NCI-H2081 treated with DMSO at 0.1 percent for 48 hours (cell line): ENCODE measurements at regions not wholly inside any gene's neighbourhood (a gene's known extent, or its start where the extent isn't known, plus 50 kb on each side); places are given as distances from the start of the nearest gene placed in this dataset.
"Not testable (repeated sequence)": the region's sequence is repeated elsewhere in the genome, so short reads cannot be mapped to it uniquely, and the experiment has no call there.

Experiments
- DNase-seq: peaks from one replicate; lab custom pipeline; 2025; lab: John Stamatoyannopoulos, UW

- DNase-seq, result no peak
Measured at GRCh38 chr7:137110091-137110509, 233.4 kb downstream of the PTN start.

GRCh38 chr7:137107802-137108201 lies 235.7 kb downstream of the PTN start:
- DNase-seq, result not testable (repeated sequence)

DNA sequence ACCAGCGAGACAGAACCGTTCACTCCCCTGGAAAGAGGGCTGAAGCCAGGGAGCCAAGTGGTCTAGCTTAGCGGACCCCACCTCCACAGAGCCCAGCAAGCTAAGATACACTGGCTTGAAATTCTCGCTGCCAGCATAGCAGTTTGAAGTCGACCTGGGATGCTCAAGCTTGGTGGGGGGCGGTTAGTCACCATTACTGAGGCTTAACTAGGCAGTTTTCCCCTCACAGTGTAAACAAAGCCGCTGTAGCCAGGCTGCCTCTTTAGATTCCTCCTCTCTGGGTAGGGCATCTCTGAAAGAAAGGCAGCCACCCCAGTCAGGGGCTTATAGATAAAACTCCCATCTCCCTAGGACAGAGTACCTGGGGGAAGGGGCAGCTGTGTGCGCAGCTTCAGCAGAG lies 235.1 kb downstream of the CHRM2 start:
- DNase-seq, result not testable (repeated sequence)

DNA sequence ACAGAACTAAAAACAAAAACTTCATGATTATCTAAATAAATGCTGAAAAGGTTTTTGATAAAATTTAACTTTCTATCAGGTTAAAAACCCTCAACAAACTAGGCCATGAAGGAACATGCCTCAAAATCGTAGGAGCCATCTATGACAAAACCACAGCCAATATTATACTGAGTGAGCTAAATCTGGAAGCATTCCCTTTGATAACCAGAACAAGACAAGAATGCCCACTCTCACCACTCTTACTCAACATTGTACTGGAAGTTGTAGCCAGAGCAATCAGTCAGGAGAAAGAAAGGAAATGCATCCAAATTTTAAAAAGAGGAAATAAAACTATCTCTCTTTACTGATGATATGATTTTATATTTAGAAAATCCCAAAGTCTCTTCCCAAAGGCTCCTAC lies 228.7 kb downstream of the CHRM2 start:
- no peak for DNase-seq

- no peak for DNase-seq
Measured at GRCh38 chr7:137096607-137097006, 228.2 kb downstream of the CHRM2 start.

- DNase-seq, result no peak
Measured at GRCh38 chr7:137093198-137093597, 224.7 kb downstream of the CHRM2 start.

GRCh38 chr7:137091396-137091795 lies 222.9 kb downstream of the CHRM2 start:
- DNase-seq, result no peak

- no peak for DNase-seq
Measured at GRCh38 chr7:137086896-137087295, 218.4 kb downstream of the CHRM2 start.

DNA sequence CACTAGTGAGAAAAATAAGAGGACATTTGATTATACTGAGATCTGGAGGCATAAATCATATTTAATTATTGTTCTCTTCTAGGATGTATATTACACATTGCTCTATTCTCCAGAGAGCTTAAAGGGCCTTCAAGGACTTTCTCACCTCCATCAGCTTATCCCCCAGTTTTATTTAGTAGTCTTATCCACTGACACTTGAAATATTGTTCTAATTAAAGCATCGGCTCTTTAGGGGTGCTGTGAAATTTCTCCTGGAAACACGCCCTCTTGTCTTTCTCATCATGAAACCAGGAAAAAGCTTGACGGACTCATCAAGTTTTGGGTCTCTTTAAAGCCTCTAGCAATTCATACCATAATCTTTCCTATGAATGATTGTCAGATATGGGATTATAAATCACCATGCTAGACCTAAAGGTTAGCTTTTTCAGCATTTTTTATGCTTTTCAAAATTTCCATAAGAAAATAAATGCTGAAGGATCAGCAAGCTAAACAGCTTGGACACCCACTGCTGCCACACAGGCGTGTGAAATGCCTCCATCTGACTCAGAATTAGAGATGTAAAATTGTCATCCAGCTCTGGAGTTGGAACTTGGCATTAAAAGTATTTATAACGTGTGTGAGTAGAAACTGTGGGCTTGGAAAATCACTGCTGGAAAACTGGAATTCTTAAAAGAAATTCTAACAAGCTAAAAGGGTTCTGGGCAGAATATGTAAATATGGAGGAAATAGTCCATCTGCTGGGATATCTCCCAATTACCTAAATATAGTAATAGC lies 216.3 kb downstream of the CHRM2 start:
- no peak for DNase-seq

- DNase-seq, result no peak
Measured at GRCh38 chr7:137082391-137082790, 213.9 kb downstream of the CHRM2 start.

DNA sequence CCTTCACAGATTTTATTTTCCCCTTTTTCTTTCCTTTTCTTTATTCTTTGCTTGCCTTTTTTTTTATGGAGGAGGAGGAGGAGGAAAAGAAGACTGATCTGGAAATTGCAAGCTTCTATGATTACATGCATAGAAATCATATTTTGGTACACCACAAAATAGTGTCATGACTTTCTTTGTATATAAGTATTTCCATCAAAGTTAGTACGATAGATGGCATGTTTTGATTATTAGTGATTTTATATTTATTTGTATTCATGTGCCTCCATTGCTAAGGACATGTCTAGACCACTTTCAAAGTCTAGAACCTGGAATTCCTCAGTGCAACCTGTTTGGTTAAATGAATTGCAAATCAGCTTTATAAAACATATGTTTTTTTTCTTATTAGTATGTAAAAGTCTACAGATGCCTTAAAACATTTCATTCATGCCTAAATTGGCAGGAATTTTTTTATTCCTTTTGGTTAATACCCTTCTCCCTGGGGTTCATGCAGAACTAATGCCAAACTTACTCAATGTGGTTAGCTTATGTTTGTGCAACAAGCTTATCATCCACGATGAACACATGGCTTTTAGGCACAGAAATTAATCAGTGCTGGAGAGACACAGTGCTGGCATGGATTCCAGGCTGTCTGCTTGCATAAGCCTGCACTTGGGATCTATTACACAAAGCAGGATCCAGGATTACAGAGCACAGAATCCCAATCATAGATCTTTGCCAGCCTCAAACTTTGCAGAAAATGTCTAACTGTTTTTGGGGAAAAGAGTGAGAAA lies 213.1 kb downstream of the CHRM2 start:
- no peak for DNase-seq

DNA sequence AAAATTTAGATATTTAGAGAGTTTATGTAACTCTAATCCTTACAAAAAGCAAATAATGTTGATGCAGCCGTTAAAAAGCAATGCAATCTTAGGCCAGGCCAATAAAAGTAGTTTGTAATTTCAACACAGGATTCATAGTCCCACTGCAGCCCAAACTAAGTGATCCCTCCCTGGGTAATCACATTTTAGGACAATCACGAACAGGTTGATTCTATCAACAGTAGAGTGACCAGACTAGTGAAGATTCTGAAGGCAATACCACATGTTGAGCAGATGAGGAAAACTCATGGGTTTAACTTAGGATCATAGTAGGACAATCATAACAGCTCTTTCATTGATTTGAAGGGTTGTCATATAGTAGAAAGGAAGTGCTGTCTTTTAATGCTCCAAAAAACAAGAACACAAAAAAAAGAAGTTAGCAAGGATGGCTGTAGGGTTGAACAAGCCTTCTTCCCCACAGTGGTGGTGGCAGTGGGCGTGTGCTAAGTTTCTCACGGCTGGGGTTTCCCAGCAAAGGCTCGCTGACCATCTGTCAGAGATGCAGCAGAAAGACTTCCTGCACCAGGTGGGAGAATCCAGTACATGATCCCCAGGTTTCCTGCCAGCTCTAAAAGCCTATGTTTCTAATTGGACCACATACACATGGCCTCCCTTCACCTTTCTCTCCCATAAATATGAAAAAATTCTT lies 212.2 kb downstream of the CHRM2 start:
- DNase-seq, result no peak

- DNase-seq, result no peak
Measured at GRCh38 chr7:137078781-137079180, 210.3 kb downstream of the CHRM2 start.

- no peak for DNase-seq
Measured at GRCh38 chr7:137074391-137075030, 206.1 kb downstream of the CHRM2 start.

- no peak for DNase-seq
Measured at GRCh38 chr7:137073571-137074325, 205.3 kb downstream of the CHRM2 start.
